ENCODE measurements at regions not wholly inside any gene's neighbourhood (a gene's known extent, or its start where the extent isn't known, plus 50 kb on each side); places are given as distances from the start of the nearest gene placed in this dataset.

DNA sequence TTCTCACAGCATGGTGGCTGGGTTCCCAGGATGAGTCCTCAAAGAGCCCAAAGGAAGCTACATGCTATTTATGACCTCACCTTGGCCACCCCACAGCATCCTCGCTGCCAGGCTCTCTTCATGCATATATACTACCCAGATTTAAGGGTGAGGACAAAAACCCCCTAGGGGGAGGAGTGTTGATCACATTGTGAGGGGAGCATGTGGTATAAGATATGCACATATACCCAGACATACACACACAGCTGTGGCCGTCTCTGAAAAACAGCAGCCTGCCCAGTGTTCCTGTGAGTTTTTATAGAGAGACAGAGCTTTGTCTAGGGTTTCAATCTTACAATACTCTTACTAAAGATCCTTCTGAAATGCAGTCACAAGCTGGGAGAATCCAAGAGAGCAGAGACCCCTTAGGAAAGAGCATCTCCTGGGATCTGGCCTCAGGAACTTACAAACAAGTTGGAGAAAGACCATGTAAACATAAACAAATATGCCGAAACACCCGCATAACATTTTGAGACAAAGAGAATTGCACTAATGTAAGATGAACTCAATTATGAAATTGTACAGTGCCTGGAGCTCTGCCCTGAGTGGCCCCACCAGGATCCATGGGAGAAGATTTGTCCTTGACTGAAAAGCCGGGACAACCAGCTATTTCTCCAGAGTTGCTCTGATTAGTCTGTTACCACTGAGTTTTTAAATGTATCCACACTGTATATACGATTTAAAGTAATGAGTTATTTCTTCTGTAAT is 146.4 kb downstream of the GADD45G start:
- Histone ChIP-seq H3K36me3 (no peaks in the 10 kb centered on the region), H3K4me1 (peaks cover 14% of the 10 kb centered on the region), H3K9me3 (no peaks in the 10 kb centered on the region), H3K4me3 (no peak overlapping the region), H3K27ac (no peak overlapping the region), H3K27me3 (no peaks in the 10 kb centered on the region)
- no peak for DNase-seq (ENCODE audit: low spot score in 2 of 2)
- TF ChIP-seq POLR2A (IDR thresholded peaks at IDR 0.05): no peak
- TF ChIP-seq POLR2AphosphoS5 (IDR thresholded peaks at IDR 0.05): no peak
- no peak for TF ChIP-seq EP300 (IDR thresholded peaks at IDR 0.05)
- TF ChIP-seq, protein P1, sequence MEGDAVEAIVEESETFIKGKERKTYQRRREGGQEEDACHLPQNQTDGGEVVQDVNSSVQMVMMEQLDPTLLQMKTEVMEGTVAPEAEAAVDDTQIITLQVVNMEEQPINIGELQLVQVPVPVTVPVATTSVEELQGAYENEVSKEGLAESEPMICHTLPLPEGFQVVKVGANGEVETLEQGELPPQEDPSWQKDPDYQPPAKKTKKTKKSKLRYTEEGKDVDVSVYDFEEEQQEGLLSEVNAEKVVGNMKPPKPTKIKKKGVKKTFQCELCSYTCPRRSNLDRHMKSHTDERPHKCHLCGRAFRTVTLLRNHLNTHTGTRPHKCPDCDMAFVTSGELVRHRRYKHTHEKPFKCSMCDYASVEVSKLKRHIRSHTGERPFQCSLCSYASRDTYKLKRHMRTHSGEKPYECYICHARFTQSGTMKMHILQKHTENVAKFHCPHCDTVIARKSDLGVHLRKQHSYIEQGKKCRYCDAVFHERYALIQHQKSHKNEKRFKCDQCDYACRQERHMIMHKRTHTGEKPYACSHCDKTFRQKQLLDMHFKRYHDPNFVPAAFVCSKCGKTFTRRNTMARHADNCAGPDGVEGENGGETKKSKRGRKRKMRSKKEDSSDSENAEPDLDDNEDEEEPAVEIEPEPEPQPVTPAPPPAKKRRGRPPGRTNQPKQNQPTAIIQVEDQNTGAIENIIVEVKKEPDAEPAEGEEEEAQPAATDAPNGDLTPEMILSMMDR (IDR thresholded peaks at IDR 0.05): no peak
- 87% methylated on average over 6 of the region's 6 CpGs for WGBS

DNA sequence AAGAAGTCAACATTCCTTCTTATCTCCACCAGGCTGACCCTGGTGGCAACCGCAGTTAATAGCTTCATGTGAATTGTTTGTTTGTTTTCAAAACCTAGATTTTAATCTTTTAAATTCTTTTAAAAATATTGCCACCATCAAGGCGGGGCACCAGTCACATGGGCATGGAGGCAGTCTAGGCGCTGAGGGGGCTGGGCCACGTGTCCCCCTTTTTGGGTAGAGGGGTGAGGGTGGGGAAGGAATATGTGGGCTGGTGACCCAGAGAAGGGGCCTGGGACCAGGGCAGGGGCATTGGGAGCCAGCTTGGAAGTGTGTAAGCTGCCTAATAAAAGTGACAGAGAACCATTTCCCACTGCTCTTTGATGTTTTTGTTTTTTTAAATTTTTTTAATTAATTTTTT is 147.3 kb downstream of the GADD45G start:
- Histone ChIP-seq H3K27me3 (no peaks in the 10 kb centered on the region), H3K36me3 (no peaks in the 10 kb centered on the region), H3K27ac (no peak overlapping the region), H3K4me1 (peaks cover 17% of the 10 kb centered on the region), H3K4me3 (no peak overlapping the region), H3K9me3 (no peaks in the 10 kb centered on the region)
- no peak for DNase-seq (ENCODE audit: low spot score in 2 of 2)
- TF ChIP-seq, protein P1 (IDR thresholded peaks at IDR 0.05): no peak
- no peak for TF ChIP-seq POLR2A (IDR thresholded peaks at IDR 0.05)
- TF ChIP-seq EP300 (IDR thresholded peaks at IDR 0.05): no peak
- no peak for TF ChIP-seq POLR2AphosphoS5 (IDR thresholded peaks at IDR 0.05)
- WGBS: 94% methylated on average over 4 of the region's 4 CpGs

DNA sequence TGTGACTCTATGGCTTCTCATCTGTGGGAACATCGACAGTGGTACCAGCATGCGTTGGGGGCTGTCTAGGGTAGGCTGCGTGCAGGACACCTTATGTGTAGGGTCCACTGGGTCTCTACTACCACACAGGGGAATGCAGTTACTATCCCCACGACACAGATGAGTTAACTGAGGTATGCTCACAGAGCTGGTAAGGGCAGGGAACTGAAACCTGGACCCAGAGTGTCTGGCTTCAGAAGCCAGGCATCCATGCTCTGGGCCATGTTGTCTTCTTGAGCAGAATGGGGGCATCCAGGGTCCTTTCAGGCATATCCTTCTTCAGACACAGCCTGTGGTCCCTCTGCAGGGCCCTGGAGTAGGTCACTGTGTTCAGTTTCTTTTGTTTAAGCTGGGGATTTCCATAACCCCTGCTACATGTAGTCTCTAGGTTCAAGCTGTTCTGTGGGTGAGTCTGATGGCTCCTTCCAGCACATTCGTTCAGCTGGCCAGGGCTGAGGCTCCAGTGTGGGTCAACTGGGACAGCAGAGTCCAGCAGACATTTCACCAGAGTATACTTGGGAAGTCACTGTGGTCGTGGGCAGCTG is 148.8 kb downstream of the GADD45G start:
- no peaks in the 10 kb centered on the region for H3K27me3 ChIP-seq
- 92% methylated on average over 6 of the region's 6 CpGs for whole genome bisulfite sequencing

DNA sequence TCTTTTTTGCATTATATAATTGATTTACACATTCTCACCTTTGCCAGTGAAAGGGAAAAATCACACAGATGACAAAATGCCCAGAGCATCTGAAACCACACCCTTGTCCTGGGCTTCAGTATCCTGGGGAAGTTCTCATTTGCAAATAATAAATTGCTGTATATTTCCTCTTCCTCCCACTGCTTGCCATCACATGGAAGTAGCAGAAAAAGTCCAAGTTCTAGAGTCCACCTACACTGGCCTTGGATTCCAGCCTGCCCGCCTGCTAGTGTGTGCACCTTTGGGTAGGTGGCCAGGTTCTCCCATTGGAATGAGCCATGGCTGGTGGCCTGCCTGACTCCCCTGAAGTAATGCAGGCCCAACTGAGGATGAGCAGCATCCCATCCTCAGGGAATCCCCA is 149.4 kb downstream of the GADD45G start:
- 91% methylated on average over 1 of the region's 1 CpG for WGBS
- peaks cover 17% of the 10 kb centered on the region for H3K4me1 ChIP-seq
- no peaks in the 10 kb centered on the region for H3K36me3 ChIP-seq
- no peak overlapping the region for H3K4me3 ChIP-seq
- no peaks in the 10 kb centered on the region for H3K27me3 ChIP-seq
- TF ChIP-seq POLR2AphosphoS5 (IDR thresholded peaks at IDR 0.05) (no peak), POLR2A (IDR thresholded peaks at IDR 0.05) (no peak), EP300 (IDR thresholded peaks at IDR 0.05) (no peak)
- TF ChIP-seq, protein P1 (IDR thresholded peaks at IDR 0.05): no peak
- no peak for DNase-seq (ENCODE audit: low spot score in 2 of 2)
- no peak overlapping the region for H3K27ac ChIP-seq
- no peaks in the 10 kb centered on the region for H3K9me3 ChIP-seq

More for the DNA sequence above, 148.8 kb downstream of the GADD45G start:
- Histone ChIP-seq H3K9me3 (no peaks in the 10 kb centered on the region), H3K4me1 (peaks cover 17% of the 10 kb centered on the region), H3K36me3 (no peaks in the 10 kb centered on the region), H3K4me3 (no peak overlapping the region), H3K27ac (no peak overlapping the region)
- TF ChIP-seq POLR2A (IDR thresholded peaks at IDR 0.05) (no peak), POLR2AphosphoS5 (IDR thresholded peaks at IDR 0.05) (no peak), EP300 (IDR thresholded peaks at IDR 0.05) (no peak)
- TF ChIP-seq, protein P1 (IDR thresholded peaks at IDR 0.05): no peak
- DNase-seq (ENCODE audit: low spot score in 2 of 2): no peak

DNA sequence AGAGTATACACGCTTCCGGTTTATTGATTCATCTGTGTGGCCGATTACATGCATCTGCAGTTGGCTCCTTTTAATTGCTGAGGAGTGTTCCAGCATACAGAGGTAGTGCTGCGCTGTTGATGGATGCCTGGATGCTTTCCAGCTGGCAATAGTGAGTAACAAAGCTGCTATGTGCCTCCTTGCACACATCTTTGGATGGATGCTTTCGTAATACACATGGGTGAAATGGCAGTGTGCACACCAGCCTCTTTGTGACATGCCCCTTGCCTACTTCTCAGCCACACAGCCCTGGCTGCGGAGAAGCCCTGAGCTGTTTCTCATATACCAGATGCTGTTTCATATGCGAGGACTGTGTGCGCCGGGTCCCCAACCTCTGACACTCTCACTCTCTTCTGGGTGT is 151.0 kb downstream of the GADD45G start:
- WGBS: 65% methylated on average over 9 of the region's 9 CpGs
- no peak overlapping the region for H3K4me3 ChIP-seq
- H3K9me3 ChIP-seq: no peaks in the 10 kb centered on the region
- no peaks in the 10 kb centered on the region for H3K36me3 ChIP-seq
- no peak for TF ChIP-seq POLR2A (IDR thresholded peaks at IDR 0.05)
- DNase-seq (ENCODE audit: low spot score in 2 of 2): no peak
- H3K4me1 ChIP-seq: peaks cover 8% of the 10 kb centered on the region
- no peak overlapping the region for H3K27ac ChIP-seq
- H3K27me3 ChIP-seq: no peaks in the 10 kb centered on the region

Measured in suprapubic skin (tissue), 4 donors.